Body of pancreas (tissue), 4 donors: ENCODE measurements at regions not wholly inside any gene's neighbourhood (a gene's known extent, or its start where the extent isn't known, plus 50 kb on each side); places are given as distances from the start of the nearest gene placed in this dataset.

Experiments used
- ATAC-seq: fragments of 150-250 bp; one replicate; pipeline ENCODE4 v1.9.1; 2016
- DNase-seq, 4 donors: peaks; one replicate each; pipeline ENCODE4 v3.0.0-alpha.2; 2019
- H3K27ac ChIP-seq, 4 donors: fragments of 200-600 bp; sonication (generic); 1 replicate in 3 of 4; 2 replicates in 1 of 4; pipeline versions ENCODE4 v1.5.1 to v1.6.1; 2016 to 2019; ENCODE audit warnings: mild to moderate bottlenecking in 1 of 4, mixed read lengths in 1 of 4, moderate library complexity in 1 of 4
- H3K27me3 ChIP-seq, 2 donors: fragments of 200-600 bp; sonication (generic); one replicate each; pipeline ENCODE4 v1.6.0; 2016; ENCODE audit warnings: mild to moderate bottlenecking in 1 of 2
- H3K36me3 ChIP-seq, 2 donors: fragments of 200-600 bp; sonication (generic); replicated peaks in 1 of 2; 2 replicates each; pipeline ENCODE4 v1.5.1; 2016; ENCODE audit warnings: low read depth in 2 of 2; ENCODE audit not compliant: insufficient read depth in 1 of 2
- H3K4me1 ChIP-seq: fragments of 200-600 bp; sonication (generic); one replicate; pipeline ENCODE4 v1.6.0; 2016
- H3K4me3 ChIP-seq, 2 donors: fragments of 200-600 bp; sonication (generic); 1 replicate in 1 of 2; 2 replicates in 1 of 2; pipeline ENCODE4 v1.5.1; 2016 to 2019
- H3K9me3 ChIP-seq, 3 donors: fragments of 200-600 bp; sonication (generic); 1 replicate in 2 of 3; 2 replicates in 1 of 3; pipeline ENCODE4 v1.5.1; 2016
- POLR2A ChIP-seq, 3 donors: fragments of 450-650 bp; IDR thresholded peaks; one replicate each; pipeline ENCODE4 v1.6.1; 2016; ENCODE audit warnings: antibody characterized with exemption in 3 of 3, mild to moderate bottlenecking in 2 of 3
- WGBS, 2 donors: methylation state at CpG; one replicate each; pipeline ENCODE4 v1.1.5; 2017; 5-methylcytosine and 5-hydroxymethylcytosine counted together
- intact Hi-C: fragments of 100-400 bp; cut with DNase I; formaldehyde crosslinking; loops from one replicate; pipeline ENCODE4 v1.15.1; 2023
- TF ChIP-seq, protein P1 (sequence below), 7 experiments: fragments of 450-650 bp in 4 of 7; fragments of 200-600 bp in 3 of 7; sonication (generic) in 3 of 7; IDR thresholded peaks; one replicate each; pipeline ENCODE4 v1.5.1; 2016 to 2019; ENCODE audit warnings: antibody characterized with exemption in 7 of 7

DNA sequence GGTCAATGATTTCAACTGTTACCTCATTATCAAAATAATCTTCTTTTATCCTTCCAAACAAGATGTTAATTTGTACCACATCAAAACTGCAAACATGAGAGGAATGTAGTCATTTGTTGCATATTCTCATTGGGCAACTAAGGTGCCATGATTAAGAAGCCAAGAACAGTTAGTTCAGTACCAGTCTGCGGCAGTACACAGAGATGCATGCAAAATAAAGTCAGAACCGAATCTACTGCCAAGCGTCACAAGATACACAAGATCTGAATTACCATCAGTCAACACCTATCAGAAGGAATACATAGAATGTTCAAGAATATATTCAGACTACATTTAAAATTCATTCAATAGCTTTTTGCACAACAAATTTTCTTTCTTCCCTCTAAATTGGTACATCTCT is 127.6 kb upstream of the SPATA12 start:
- DNase-seq (no peak), ATAC-seq (no peak)
- 86 to 92% methylated on average over 3 of the region's 3 CpGs for WGBS, 2 donors
- Histone ChIP-seq H3K9me3 (no peaks in the 10 kb centered on the region), H3K36me3 (no peaks in the 10 kb centered on the region), H3K4me1 (no peaks in the 10 kb centered on the region), H3K27me3 (no peaks in the 10 kb centered on the region), H3K4me3 (no peak overlapping the region), H3K27ac (no peak overlapping the region)
- no peak for TF ChIP-seq POLR2A (IDR thresholded peaks at IDR 0.05)
- TF ChIP-seq, protein P1, sequence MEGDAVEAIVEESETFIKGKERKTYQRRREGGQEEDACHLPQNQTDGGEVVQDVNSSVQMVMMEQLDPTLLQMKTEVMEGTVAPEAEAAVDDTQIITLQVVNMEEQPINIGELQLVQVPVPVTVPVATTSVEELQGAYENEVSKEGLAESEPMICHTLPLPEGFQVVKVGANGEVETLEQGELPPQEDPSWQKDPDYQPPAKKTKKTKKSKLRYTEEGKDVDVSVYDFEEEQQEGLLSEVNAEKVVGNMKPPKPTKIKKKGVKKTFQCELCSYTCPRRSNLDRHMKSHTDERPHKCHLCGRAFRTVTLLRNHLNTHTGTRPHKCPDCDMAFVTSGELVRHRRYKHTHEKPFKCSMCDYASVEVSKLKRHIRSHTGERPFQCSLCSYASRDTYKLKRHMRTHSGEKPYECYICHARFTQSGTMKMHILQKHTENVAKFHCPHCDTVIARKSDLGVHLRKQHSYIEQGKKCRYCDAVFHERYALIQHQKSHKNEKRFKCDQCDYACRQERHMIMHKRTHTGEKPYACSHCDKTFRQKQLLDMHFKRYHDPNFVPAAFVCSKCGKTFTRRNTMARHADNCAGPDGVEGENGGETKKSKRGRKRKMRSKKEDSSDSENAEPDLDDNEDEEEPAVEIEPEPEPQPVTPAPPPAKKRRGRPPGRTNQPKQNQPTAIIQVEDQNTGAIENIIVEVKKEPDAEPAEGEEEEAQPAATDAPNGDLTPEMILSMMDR (IDR thresholded peaks at IDR 0.05), result no peak
- intact Hi-C loops, result no loop called here

DNA sequence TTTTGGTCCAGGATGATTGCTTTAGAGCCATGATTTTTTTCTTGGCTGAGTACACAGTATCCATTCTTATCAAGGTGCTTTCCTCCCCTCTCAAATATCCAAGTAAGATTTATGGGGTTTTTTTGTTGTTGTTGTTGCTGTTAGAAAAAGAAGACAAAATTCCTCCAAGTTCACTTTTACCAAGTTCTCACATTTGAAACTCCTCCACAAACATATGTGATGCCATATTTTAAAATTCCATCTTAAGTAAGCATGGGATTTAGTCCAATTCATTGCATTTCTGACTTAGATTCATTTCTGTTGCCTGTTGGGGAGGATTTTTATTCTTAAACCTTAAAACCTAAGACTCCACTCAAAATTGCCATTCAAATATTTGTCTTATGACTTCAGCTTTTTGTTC is 128.6 kb upstream of the SPATA12 start:
- Histone ChIP-seq H3K9me3 (no peaks in the 10 kb centered on the region), H3K27me3 (no peaks in the 10 kb centered on the region), H3K4me3 (no peak overlapping the region), H3K27ac (no peak overlapping the region), H3K36me3 (no peaks in the 10 kb centered on the region), H3K4me1 (no peaks in the 10 kb centered on the region)
- ATAC-seq (no peak), DNase-seq (no peak)
- intact Hi-C loops, result no loop called here
- TF ChIP-seq, protein P1 (IDR thresholded peaks at IDR 0.05), result no peak
- TF ChIP-seq POLR2A (IDR thresholded peaks at IDR 0.05), result no peak

- no peaks in the 10 kb centered on the region for H3K27me3 ChIP-seq
- no peak overlapping the region for H3K4me3 ChIP-seq
- 87 to 94% methylated on average over 5 of the region's 5 CpGs for WGBS, 2 donors
- DNase-seq, result no peak
- H3K27ac ChIP-seq, result no peak overlapping the region
- no peaks in the 10 kb centered on the region for H3K4me1 ChIP-seq
- intact Hi-C loops, result no loop called here
- no peak for ATAC-seq
- H3K9me3 ChIP-seq, result no peaks in the 10 kb centered on the region
- no peaks in the 10 kb centered on the region for H3K36me3 ChIP-seq
- TF ChIP-seq, protein P1 (IDR thresholded peaks at IDR 0.05), result no peak
- TF ChIP-seq POLR2A (IDR thresholded peaks at IDR 0.05), result no peak
These were observed 129.0 kb upstream of the ARHGEF3 start for GRCh38 chr3:56930706-56931105.

GRCh38 chr3:56929809-56930615 is 128.3 kb upstream of the ARHGEF3 start:
- Histone ChIP-seq H3K9me3 (no peaks in the 10 kb centered on the region), H3K4me1 (no peaks in the 10 kb centered on the region), H3K27ac (no peak overlapping the region), H3K27me3 (no peaks in the 10 kb centered on the region), H3K36me3 (no peaks in the 10 kb centered on the region), H3K4me3 (no peak overlapping the region)
- TF ChIP-seq, protein P1 (IDR thresholded peaks at IDR 0.05), result no peak
- TF ChIP-seq POLR2A (IDR thresholded peaks at IDR 0.05), result no peak
- no peak for ATAC-seq
- no peak for DNase-seq
- 66 to 73% methylated on average over 10 of the region's 10 CpGs for WGBS, 2 donors
- intact Hi-C loops, result no loop called here
